ENCODE measurements at regions not wholly inside any gene's neighbourhood (a gene's known extent, or its start where the extent isn't known, plus 50 kb on each side); places are given as distances from the start of the nearest gene placed in this dataset.
A peak's percentile ranks its signal among the peaks of the same experiment; 100 is the strongest.

GRCh38 chrY:15440696-15441408, 916.5 kb downstream of the NLGN4Y start:
- FAIRE-seq (no peak), DNase-seq (ENCODE audit: insufficient read length, low spot score) (no peak)
- TF ChIP-seq TAF1 (IDR thresholded peaks at IDR 0.05; ENCODE audit: low read depth, low read length) (no peak), PAX5 (IDR thresholded peaks at IDR 0.05; ENCODE audit: insufficient read depth, low read length, severe bottlenecking) (no peak), POLR2AphosphoS5 (IDR thresholded peaks at IDR 0.05; ENCODE audit: low read depth, low read length) (no peak)

- FAIRE-seq (no peak), DNase-seq (ENCODE audit: insufficient read length, low spot score) (no peak)
- TF ChIP-seq POU2F2 (IDR thresholded peaks at IDR 0.05; ENCODE audit: low read depth, low read length) (no peak), TAF1 (IDR thresholded peaks at IDR 0.05; ENCODE audit: low read depth, low read length) (no peak), SPI1 (IDR thresholded peaks at IDR 0.05; ENCODE audit: low read depth, low read length) (no peak), PAX5 (IDR thresholded peaks at IDR 0.05; ENCODE audit: insufficient read depth, low read length, severe bottlenecking) (no peak), POLR2AphosphoS5 (IDR thresholded peaks at IDR 0.05; ENCODE audit: low read depth, low read length) (no peak), POLR2A (IDR thresholded peaks at IDR 0.05; ENCODE audit: low read depth, low read length) (no peak)
These were observed 917.5 kb downstream of the NLGN4Y start for GRCh38 chrY:15441878-15442277.

GRCh38 chrY:15445871-15446270, 921.5 kb downstream of the NLGN4Y start:
- FAIRE-seq (no peak), DNase-seq (ENCODE audit: insufficient read length, low spot score) (no peak)
- TF ChIP-seq SPI1 (IDR thresholded peaks at IDR 0.05; ENCODE audit: low read depth, low read length) (no peak), POLR2AphosphoS5 (IDR thresholded peaks at IDR 0.05; ENCODE audit: low read depth, low read length) (no peak), TAF1 (IDR thresholded peaks at IDR 0.05; ENCODE audit: low read depth, low read length) (no peak), POU2F2 (IDR thresholded peaks at IDR 0.05; ENCODE audit: low read depth, low read length) (no peak), POLR2A (IDR thresholded peaks at IDR 0.05; ENCODE audit: low read depth, low read length) (no peak), PAX5 (IDR thresholded peaks at IDR 0.05; ENCODE audit: insufficient read depth, low read length, severe bottlenecking) (no peak)

GRCh38 chrY:15446861-15447260, 922.5 kb downstream of the NLGN4Y start:
- TF ChIP-seq POLR2A (IDR thresholded peaks at IDR 0.05; ENCODE audit: low read depth, low read length): no peak
- no peak for TF ChIP-seq PAX5 (IDR thresholded peaks at IDR 0.05; ENCODE audit: insufficient read depth, low read length, severe bottlenecking)
- no peak for TF ChIP-seq SPI1 (IDR thresholded peaks at IDR 0.05; ENCODE audit: low read depth, low read length)
- FAIRE-seq: no peak
- DNase-seq (ENCODE audit: insufficient read length, low spot score): no peak

GRCh38 chrY:15447959-15448358, 923.6 kb downstream of the NLGN4Y start:
- DNase-seq (ENCODE audit: insufficient read length, low spot score) (no peak), FAIRE-seq (no peak)
- TF ChIP-seq POU2F2 (IDR thresholded peaks at IDR 0.05; ENCODE audit: low read depth, low read length) (no peak), PAX5 (IDR thresholded peaks at IDR 0.05; ENCODE audit: insufficient read depth, low read length, severe bottlenecking) (no peak), POLR2A (IDR thresholded peaks at IDR 0.05; ENCODE audit: low read depth, low read length) (no peak), SPI1 (IDR thresholded peaks at IDR 0.05; ENCODE audit: low read depth, low read length) (no peak), TAF1 (IDR thresholded peaks at IDR 0.05; ENCODE audit: low read depth, low read length) (no peak), POLR2AphosphoS5 (IDR thresholded peaks at IDR 0.05; ENCODE audit: low read depth, low read length) (no peak)

GRCh38 chrY:15455133-15455937, 931.0 kb downstream of the NLGN4Y start:
- TF ChIP-seq SPI1 (IDR thresholded peaks at IDR 0.05; ENCODE audit: low read depth, low read length): no peak
- no peak for TF ChIP-seq TAF1 (IDR thresholded peaks at IDR 0.05; ENCODE audit: low read depth, low read length)
- TF ChIP-seq POLR2AphosphoS5 (IDR thresholded peaks at IDR 0.05; ENCODE audit: low read depth, low read length): no peak
- no peak for TF ChIP-seq PAX5 (IDR thresholded peaks at IDR 0.05; ENCODE audit: insufficient read depth, low read length, severe bottlenecking)
- no peak for TF ChIP-seq POLR2A (IDR thresholded peaks at IDR 0.05; ENCODE audit: low read depth, low read length)
- no peak for TF ChIP-seq POU2F2 (IDR thresholded peaks at IDR 0.05; ENCODE audit: low read depth, low read length)
- DNase-seq (ENCODE audit: insufficient read length, low spot score) (no peak), FAIRE-seq (no peak)

GRCh38 chrY:15455980-15456469, 931.7 kb downstream of the NLGN4Y start:
- TF ChIP-seq POLR2AphosphoS5 (IDR thresholded peaks at IDR 0.05; ENCODE audit: low read depth, low read length) (no peak), TAF1 (IDR thresholded peaks at IDR 0.05; ENCODE audit: low read depth, low read length) (no peak), PAX5 (IDR thresholded peaks at IDR 0.05; ENCODE audit: insufficient read depth, low read length, severe bottlenecking) (no peak), POU2F2 (IDR thresholded peaks at IDR 0.05; ENCODE audit: low read depth, low read length) (no peak)
- FAIRE-seq: no peak
- DNase-seq (ENCODE audit: insufficient read length, low spot score): peak; percentile 29

GRCh38 chrY:15456491-15456890, 932.2 kb downstream of the NLGN4Y start:
- DNase-seq (ENCODE audit: insufficient read length, low spot score) (no peak), FAIRE-seq (no peak)
- TF ChIP-seq TAF1 (IDR thresholded peaks at IDR 0.05; ENCODE audit: low read depth, low read length) (no peak), POU2F2 (IDR thresholded peaks at IDR 0.05; ENCODE audit: low read depth, low read length) (no peak), POLR2AphosphoS5 (IDR thresholded peaks at IDR 0.05; ENCODE audit: low read depth, low read length) (no peak), PAX5 (IDR thresholded peaks at IDR 0.05; ENCODE audit: insufficient read depth, low read length, severe bottlenecking) (no peak), SPI1 (IDR thresholded peaks at IDR 0.05; ENCODE audit: low read depth, low read length) (no peak), POLR2A (IDR thresholded peaks at IDR 0.05; ENCODE audit: low read depth, low read length) (no peak)

- FAIRE-seq: no peak
These were observed 933.4 kb downstream of the NLGN4Y start for GRCh38 chrY:15457682-15458081.

GRCh38 chrY:15458426-15458825, 934.1 kb downstream of the NLGN4Y start:
- FAIRE-seq (no peak), DNase-seq (ENCODE audit: insufficient read length, low spot score) (no peak)
- TF ChIP-seq TAF1 (IDR thresholded peaks at IDR 0.05; ENCODE audit: low read depth, low read length) (no peak), SPI1 (IDR thresholded peaks at IDR 0.05; ENCODE audit: low read depth, low read length) (no peak), POLR2A (IDR thresholded peaks at IDR 0.05; ENCODE audit: low read depth, low read length) (no peak), POU2F2 (IDR thresholded peaks at IDR 0.05; ENCODE audit: low read depth, low read length) (no peak), POLR2AphosphoS5 (IDR thresholded peaks at IDR 0.05; ENCODE audit: low read depth, low read length) (no peak)

More at GRCh38 chrY:15457682-15458081, 933.4 kb downstream of the NLGN4Y start:
- no peak for TF ChIP-seq SPI1 (IDR thresholded peaks at IDR 0.05; ENCODE audit: low read depth, low read length)
- TF ChIP-seq PAX5 (IDR thresholded peaks at IDR 0.05; ENCODE audit: insufficient read depth, low read length, severe bottlenecking): no peak
- DNase-seq (ENCODE audit: insufficient read length, low spot score): no peak

Measured in GM12891 (cell line).